ENCODE measurements at regions not wholly inside any gene's neighbourhood (a gene's known extent, or its start where the extent isn't known, plus 50 kb on each side); places are given as distances from the start of the nearest gene placed in this dataset.

DNA sequence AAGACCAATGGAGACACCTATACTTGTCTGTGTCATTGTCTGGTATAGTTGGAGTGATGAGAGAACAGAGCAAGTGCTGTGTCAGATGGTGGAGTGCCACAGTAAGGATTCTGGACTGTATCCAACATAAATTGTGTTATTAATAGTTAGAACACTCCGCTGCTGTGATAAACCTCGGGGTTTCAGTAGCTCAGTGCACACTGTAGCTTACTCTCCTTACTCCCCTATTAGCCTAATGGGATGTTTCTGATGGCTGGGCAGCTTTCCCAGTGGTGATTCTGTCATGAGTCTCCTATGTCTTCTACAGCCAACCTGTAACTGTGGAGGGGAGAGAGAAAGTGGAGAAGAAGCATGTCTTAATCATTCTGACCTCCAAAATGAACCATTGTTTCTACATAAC lies 127.6 kb upstream of the PTCH1 start:
- TF ChIP-seq GATA2 (IDR thresholded peaks at IDR 0.05; ENCODE audit: low read depth, low read length), result no peak
- TF ChIP-seq GATA3 (IDR thresholded peaks at IDR 0.05; ENCODE audit: low read depth, low read length), result no peak

Data from SH-SY5Y (cell line).